Activated CD8-positive, alpha-beta T cell treated with anti-CD3 and anti-CD28 coated beads for 36 hours (primary cell): ENCODE measurements at regions not wholly inside any gene's neighbourhood (a gene's known extent, or its start where the extent isn't known, plus 50 kb on each side); places are given as distances from the start of the nearest gene placed in this dataset.

Experiments
- ATAC-seq: fragments of 200-7000 bp; cut with Tn5 transposase; one replicate; pipeline ENCODE4 v1.10.0; 2021; ENCODE audit warnings: mild to moderate bottlenecking, moderate library complexity
- CTCF ChIA-PET: fragments of 350-600 bp; sonication (Branson Sonifier 250); formaldehyde crosslinking; loops from one replicate; lab custom pipeline; 2021; ENCODE audit warnings: antibody characterized with exemption; lab: Charles Lee
- POLR2A ChIA-PET: fragments of 350-600 bp; sonication (Branson Sonifier 250); formaldehyde crosslinking; loops from one replicate; lab custom pipeline; 2021; ENCODE audit warnings: antibody characterized with exemption; lab: Charles Lee
- DNase-seq: peaks from one replicate; pipeline ENCODE4 v3.0.0-alpha.2; 2020
- H3K27ac Mint-ChIP-seq: one replicate; pipeline ENCODE4 v1.8.0; 2021; ENCODE audit warnings: mild to moderate bottlenecking, mixed read lengths
- H3K27me3 Mint-ChIP-seq: one replicate; pipeline ENCODE4 v1.8.0; 2021; ENCODE audit warnings: mixed read lengths
- H3K36me3 Mint-ChIP-seq: one replicate; pipeline ENCODE4 v1.8.0; 2021; ENCODE audit warnings: low read depth, mixed read lengths
- H3K4me1 Mint-ChIP-seq: one replicate; pipeline ENCODE4 v1.8.0; 2021; ENCODE audit warnings: low read depth, mixed read lengths
- H3K4me3 Mint-ChIP-seq: one replicate; pipeline ENCODE4 v1.8.0; 2021; ENCODE audit warnings: mild to moderate bottlenecking, moderate library complexity, mixed read lengths
- H3K9me3 Mint-ChIP-seq: one replicate; pipeline ENCODE4 v1.8.0; 2021; ENCODE audit warnings: mixed read lengths
- intact Hi-C: fragments of 100-400 bp; cut with micrococcal nuclease; formaldehyde crosslinking; loops from one replicate; pipeline ENCODE4 v1.10.0; 2022
- TF ChIP-seq, protein P1 (sequence below): fragments of 200-600 bp; IDR thresholded peaks from one replicate; pipeline ENCODE4 v1.8.0; 2022; ENCODE audit warnings: antibody characterized with exemption, mild to moderate bottlenecking

DNA sequence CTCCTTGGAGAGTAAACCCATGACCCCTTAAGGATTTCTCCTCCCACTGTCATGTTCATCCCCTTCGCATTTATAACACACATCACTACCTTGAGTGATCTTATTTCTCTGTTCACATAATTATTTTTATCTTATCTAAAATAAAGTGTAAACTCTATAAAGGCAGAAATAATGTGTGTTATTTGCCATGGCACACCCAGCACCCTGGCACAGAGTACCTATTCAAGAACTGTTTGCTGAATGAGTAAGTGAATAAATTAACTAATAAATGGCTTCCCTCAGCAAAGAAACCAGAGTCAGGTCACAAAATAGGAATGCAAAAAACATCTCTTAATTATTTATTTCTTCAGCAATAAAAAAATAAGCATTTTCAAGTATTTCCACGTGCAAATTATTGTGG, 330.3 kb upstream of the GHITM start:
- no peak overlapping the region for H3K4me3 Mint-ChIP-seq
- no peaks in the 10 kb centered on the region for H3K36me3 Mint-ChIP-seq
- DNase-seq (no peak), ATAC-seq (no peak)
- CTCF ChIA-PET: no interaction called here
- intact Hi-C loops: no loop called here
- no peaks in the 10 kb centered on the region for H3K9me3 Mint-ChIP-seq
- no peaks in the 10 kb centered on the region for H3K27me3 Mint-ChIP-seq
- TF ChIP-seq, protein P1, sequence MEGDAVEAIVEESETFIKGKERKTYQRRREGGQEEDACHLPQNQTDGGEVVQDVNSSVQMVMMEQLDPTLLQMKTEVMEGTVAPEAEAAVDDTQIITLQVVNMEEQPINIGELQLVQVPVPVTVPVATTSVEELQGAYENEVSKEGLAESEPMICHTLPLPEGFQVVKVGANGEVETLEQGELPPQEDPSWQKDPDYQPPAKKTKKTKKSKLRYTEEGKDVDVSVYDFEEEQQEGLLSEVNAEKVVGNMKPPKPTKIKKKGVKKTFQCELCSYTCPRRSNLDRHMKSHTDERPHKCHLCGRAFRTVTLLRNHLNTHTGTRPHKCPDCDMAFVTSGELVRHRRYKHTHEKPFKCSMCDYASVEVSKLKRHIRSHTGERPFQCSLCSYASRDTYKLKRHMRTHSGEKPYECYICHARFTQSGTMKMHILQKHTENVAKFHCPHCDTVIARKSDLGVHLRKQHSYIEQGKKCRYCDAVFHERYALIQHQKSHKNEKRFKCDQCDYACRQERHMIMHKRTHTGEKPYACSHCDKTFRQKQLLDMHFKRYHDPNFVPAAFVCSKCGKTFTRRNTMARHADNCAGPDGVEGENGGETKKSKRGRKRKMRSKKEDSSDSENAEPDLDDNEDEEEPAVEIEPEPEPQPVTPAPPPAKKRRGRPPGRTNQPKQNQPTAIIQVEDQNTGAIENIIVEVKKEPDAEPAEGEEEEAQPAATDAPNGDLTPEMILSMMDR: no peak
- no peak overlapping the region for H3K27ac Mint-ChIP-seq
- H3K4me1 Mint-ChIP-seq: no peaks in the 10 kb centered on the region
- POLR2A ChIA-PET: no interaction called here

DNA sequence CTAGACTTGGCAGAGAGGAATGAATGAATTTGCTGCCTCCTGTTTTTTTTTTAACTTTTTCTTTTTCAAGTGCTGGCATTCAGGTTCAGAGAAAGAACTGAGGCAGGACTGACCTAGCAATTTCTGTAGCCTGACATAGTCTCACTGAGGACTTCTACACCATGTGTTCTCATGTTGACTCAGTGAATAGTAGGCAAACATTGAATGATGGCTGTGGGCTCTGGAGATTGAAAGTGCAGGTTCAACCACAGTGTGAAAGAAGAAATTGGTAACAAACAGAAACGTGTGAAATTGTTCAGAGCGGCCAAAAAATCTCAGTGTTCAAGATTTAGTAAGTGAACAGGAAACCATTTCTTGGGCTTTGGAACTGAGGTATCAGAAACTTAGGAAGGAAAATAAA, 322.4 kb upstream of the GHITM start:
- Mint-ChIP-seq H3K36me3 (no peaks in the 10 kb centered on the region), H3K4me3 (no peak overlapping the region), H3K9me3 (no peaks in the 10 kb centered on the region), H3K4me1 (no peaks in the 10 kb centered on the region), H3K27ac (no peak overlapping the region), H3K27me3 (no peaks in the 10 kb centered on the region)
- intact Hi-C loops: no loop called here
- TF ChIP-seq, protein P1: no peak
- ChIA-PET CTCF (no interaction called here), POLR2A (no interaction called here)
- ATAC-seq (no peak), DNase-seq (no peak)

DNA sequence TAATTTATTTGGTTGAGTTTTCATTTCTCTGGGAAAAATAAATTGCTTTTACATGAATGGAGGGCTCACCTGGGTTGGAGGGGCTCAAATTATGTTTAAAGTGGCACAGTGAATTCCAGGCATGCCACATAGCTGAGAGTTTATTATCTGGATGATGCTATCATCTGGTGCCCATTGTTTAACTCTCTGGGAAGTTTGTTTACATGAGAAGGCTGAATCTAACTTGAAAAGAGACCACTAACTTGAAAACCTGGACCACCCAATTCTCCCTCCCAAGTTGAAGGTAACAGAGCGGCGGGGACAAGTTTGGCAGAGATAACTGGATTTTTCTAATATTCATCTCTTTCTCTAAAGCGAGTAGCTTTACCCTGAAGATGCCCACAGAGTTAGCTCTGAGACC, 321.5 kb upstream of the GHITM start:
- ChIA-PET POLR2A (no interaction called here), CTCF (no interaction called here)
- ATAC-seq: no peak
- Mint-ChIP-seq H3K27me3 (no peaks in the 10 kb centered on the region), H3K4me1 (no peaks in the 10 kb centered on the region), H3K9me3 (no peaks in the 10 kb centered on the region), H3K27ac (no peak overlapping the region), H3K36me3 (no peaks in the 10 kb centered on the region), H3K4me3 (no peak overlapping the region)
- DNase-seq: no peak
- intact Hi-C loops: no loop called here
- TF ChIP-seq, protein P1: no peak

DNA sequence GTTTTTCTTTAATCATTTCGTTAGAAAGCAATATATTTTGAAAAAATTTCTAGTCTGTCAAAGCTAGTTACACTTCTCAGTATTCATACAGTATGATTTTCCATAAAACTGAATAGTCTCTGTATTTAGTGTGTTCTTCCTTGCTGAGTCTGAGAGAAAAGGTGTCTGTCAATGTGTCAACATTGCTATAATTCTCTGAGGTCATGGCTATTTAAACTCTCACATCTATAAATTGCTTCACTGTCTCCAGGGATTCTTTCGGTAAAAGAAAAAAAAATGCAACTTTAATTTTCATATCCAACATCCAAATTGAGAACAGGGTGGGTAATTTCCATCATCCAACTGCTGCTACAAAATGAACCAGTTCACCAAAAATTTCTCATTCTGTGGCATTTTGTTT, 319.7 kb upstream of the GHITM start:
- Mint-ChIP-seq H3K4me3 (no peak overlapping the region), H3K4me1 (no peaks in the 10 kb centered on the region), H3K27me3 (no peaks in the 10 kb centered on the region), H3K9me3 (no peaks in the 10 kb centered on the region), H3K27ac (no peak overlapping the region), H3K36me3 (no peaks in the 10 kb centered on the region)
- ATAC-seq (no peak), DNase-seq (no peak)
- TF ChIP-seq, protein P1: no peak
- ChIA-PET POLR2A (no interaction called here), CTCF (no interaction called here)
- intact Hi-C loops: no loop called here

DNA sequence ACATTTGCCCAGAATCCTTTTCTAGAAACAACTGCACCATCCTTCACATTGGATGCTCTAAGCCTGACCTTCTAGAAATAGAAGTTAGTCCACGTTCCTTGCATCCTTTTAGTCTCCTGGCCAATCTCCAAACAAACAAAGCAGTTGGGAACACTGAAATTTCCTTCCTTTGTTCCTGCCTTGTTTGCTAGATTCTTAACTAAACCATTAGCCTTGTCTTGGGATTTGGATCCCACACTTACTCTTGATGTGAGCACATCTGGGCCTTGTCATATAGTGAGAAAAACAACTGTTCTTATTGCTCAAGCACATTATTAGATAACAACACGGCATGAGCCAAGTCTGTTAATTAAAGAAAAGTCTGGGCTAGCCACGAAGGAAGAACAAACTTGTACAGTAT, 319.3 kb upstream of the GHITM start:
- CTCF ChIA-PET: interaction anchor here (1.3 kb wide), 1 partner anchor 51 kb away, joined by 6 read pairs; no protein-coding TSS in a partner anchor
- no peaks in the 10 kb centered on the region for H3K9me3 Mint-ChIP-seq

More for the DNA sequence above, 319.3 kb upstream of the GHITM start:
- Mint-ChIP-seq H3K4me1 (no peaks in the 10 kb centered on the region), H3K27me3 (no peaks in the 10 kb centered on the region), H3K27ac (no peak overlapping the region), H3K4me3 (no peak overlapping the region), H3K36me3 (no peaks in the 10 kb centered on the region)
- ATAC-seq (no peak), DNase-seq (no peak)
- POLR2A ChIA-PET: no interaction called here
- intact Hi-C loops: no loop called here
- TF ChIP-seq, protein P1: no peak
